PC-9 (cell line): ENCODE measurements at regions not wholly inside any gene's neighbourhood (a gene's known extent, or its start where the extent isn't known, plus 50 kb on each side); places are given as distances from the start of the nearest gene placed in this dataset.
"Not testable (repeated sequence)": the region's sequence is repeated elsewhere in the genome, so short reads cannot be mapped to it uniquely, and the experiment has no call there.

ENCODE experiments used
- BruUV-seq: library from RNA; stranded (reverse); fragments of 400-500 nt; replicated peaks from 2 replicates; lab custom pipeline; 2021; lab: Mats Ljungman, UMichigan
- CTCF ChIA-PET: fragments of 300-600 bp; sonication (Branson Sonifier 250); formaldehyde crosslinking; loops from one replicate; lab custom pipeline; 2022; ENCODE audit warnings: antibody characterized with exemption; lab: Charles Lee
- POLR2A ChIA-PET: fragments of 300-600 bp; sonication (Branson Sonifier 250); formaldehyde crosslinking; loops from one replicate; lab custom pipeline; 2022; ENCODE audit warnings: antibody characterized with exemption; ENCODE audit not compliant: unreplicated experiment; lab: Charles Lee
- DNase-seq, 2 experiments: peaks; one replicate each; pipeline versions ENCODE4 v3.0.0 to v3.0.0-alpha.2; 2015 to 2022; ENCODE audit warnings: mixed read lengths in 1 of 2
- H2AFZ ChIP-seq: fragments of 200-600 bp; sonication (generic); 2 replicates; pipeline ENCODE4 v1.8.1; 2017; ENCODE audit warnings: antibody characterized with exemption
- H3F3A ChIP-seq: fragments of 200-600 bp; sonication (generic); 2 replicates; pipeline ENCODE4 v1.8.1; 2017; ENCODE audit warnings: antibody characterized with exemption, mild to moderate bottlenecking, low read depth; ENCODE audit not compliant: insufficient read depth
- H3K27ac ChIP-seq: fragments of 200-600 bp; sonication (generic); 2 replicates; pipeline ENCODE4 v1.6.1; 2016; ENCODE audit warnings: mixed run types
- H3K27me3 ChIP-seq: fragments of 200-600 bp; sonication (generic); 2 replicates; pipeline ENCODE4 v1.6.1; 2016; ENCODE audit warnings: low read depth, mixed run types; ENCODE audit not compliant: insufficient read depth
- H3K36me3 ChIP-seq: fragments of 200-600 bp; sonication (generic); 2 replicates; pipeline ENCODE4 v1.6.1; 2016; ENCODE audit warnings: low read depth, mixed run types
- H3K4me1 ChIP-seq: fragments of 200-600 bp; sonication (generic); replicated peaks from 2 replicates; pipeline ENCODE4 v1.6.1; 2016; ENCODE audit warnings: mixed run types; ENCODE audit not compliant: insufficient read depth
- H3K4me2 ChIP-seq: fragments of 200-600 bp; sonication (generic); 2 replicates; pipeline ENCODE4 v1.6.1; 2017; ENCODE audit warnings: mixed run types
- H3K4me3 ChIP-seq: fragments of 200-600 bp; sonication (generic); 2 replicates; pipeline ENCODE4 v1.6.1; 2016; ENCODE audit warnings: mixed run types
- H3K79me2 ChIP-seq: fragments of 200-600 bp; sonication (generic); 2 replicates; pipeline ENCODE4 v1.6.1; 2017; ENCODE audit warnings: low read depth, mixed run types
- H3K9me2 ChIP-seq: fragments of 200-600 bp; sonication (generic); 2 replicates; pipeline ENCODE4 v1.8.1; 2017; ENCODE audit warnings: mild to moderate bottlenecking; ENCODE audit not compliant: insufficient read depth
- H3K9me3 ChIP-seq: fragments of 200-600 bp; sonication (generic); 2 replicates; pipeline ENCODE4 v1.8.1; 2016; ENCODE audit warnings: low read depth; ENCODE audit not compliant: insufficient read depth
- H4K20me1 ChIP-seq: fragments of 200-600 bp; sonication (generic); 2 replicates; pipeline ENCODE4 v1.8.1; 2017; ENCODE audit not compliant: insufficient read depth
- EZH2 ChIP-seq: fragments of 200-600 bp; sonication (generic); IDR thresholded peaks from 2 replicates; pipeline ENCODE4 v1.8.0; 2017; ENCODE audit warnings: antibody characterized with exemption, low read depth
- intact Hi-C: fragments of 100-400 bp; cut with micrococcal nuclease; formaldehyde crosslinking; loops from one replicate; pipeline ENCODE4 v1.10.0; 2022; ENCODE audit not compliant: unreplicated experiment
- TF ChIP-seq, protein P1 (sequence below): fragments of 200-600 bp; sonication (generic); conservative IDR thresholded peaks from 2 replicates; pipeline ENCODE4 v1.6.1; 2017; ENCODE audit warnings: mixed run types, antibody characterized with exemption, mild to moderate bottlenecking, moderate library complexity

DNA sequence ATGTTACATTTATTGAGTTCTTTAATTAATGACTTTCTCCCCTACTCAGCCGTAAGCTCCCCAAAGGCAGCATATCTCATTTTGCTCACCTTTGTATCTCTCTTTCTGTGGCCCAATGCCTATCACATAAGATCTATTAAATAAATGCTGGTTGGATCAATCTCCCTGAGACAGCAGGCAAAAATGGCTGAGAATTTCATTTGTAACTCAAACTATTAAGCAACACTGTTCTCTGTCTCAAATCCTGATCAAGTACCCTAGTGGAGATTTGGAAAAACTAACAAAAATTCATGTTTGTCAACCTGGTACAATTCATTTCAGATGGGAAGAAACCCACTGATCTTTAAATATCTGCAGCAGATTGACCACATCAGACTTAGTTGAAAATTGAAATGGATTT is 127.4 kb downstream of the ZFAND4 start:
- Histone ChIP-seq H3K9me3 (no peaks in the 10 kb centered on the region), H3K27me3 (no peaks in the 10 kb centered on the region), H3K4me1 (no peaks in the 10 kb centered on the region), H4K20me1 (no peaks in the 10 kb centered on the region), H3F3A (no peaks in the 10 kb centered on the region), H3K27ac (no peak overlapping the region), H3K79me2 (no peaks in the 10 kb centered on the region), H3K36me3 (no peaks in the 10 kb centered on the region), H3K9me2 (no peaks in the 10 kb centered on the region), H2AFZ (no peak overlapping the region), H3K4me3 (no peak overlapping the region), H3K4me2 (no peak overlapping the region)
- no peak for DNase-seq
- BruUV-seq: no TSS peak
- ChIA-PET POLR2A (no interaction called here), CTCF (no interaction called here)
- intact Hi-C loops: no loop called here
- TF ChIP-seq EZH2: no peak

DNA sequence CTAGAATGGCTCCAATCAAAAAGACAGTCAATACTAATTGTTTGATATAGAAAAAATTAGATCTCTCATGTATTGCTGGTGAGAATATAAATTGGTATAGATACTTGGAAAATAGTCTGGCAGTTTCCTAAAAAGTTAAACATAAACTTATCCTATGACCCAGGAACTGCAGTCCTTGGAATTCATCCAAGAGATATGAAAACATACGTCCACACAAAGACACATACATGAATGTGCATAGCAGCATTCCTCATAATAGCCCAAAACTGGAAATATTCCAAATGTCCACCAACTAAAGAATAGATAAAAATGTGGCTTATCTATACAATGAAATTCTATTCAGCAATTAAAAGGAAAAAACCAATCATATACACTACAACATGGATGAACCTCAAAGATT is 128.4 kb downstream of the ZFAND4 start:
- Histone ChIP-seq H3K27ac (no peak overlapping the region), H4K20me1 (no peaks in the 10 kb centered on the region), H3K9me2 (no peaks in the 10 kb centered on the region), H3K27me3 (no peaks in the 10 kb centered on the region), H3K36me3 (no peaks in the 10 kb centered on the region), H3K4me1 (no peaks in the 10 kb centered on the region), H3K4me2 (no peak overlapping the region), H2AFZ (no peak overlapping the region), H3F3A (no peaks in the 10 kb centered on the region), H3K4me3 (no peak overlapping the region), H3K9me3 (no peaks in the 10 kb centered on the region), H3K79me2 (no peaks in the 10 kb centered on the region)
- ChIA-PET CTCF (no interaction called here), POLR2A (no interaction called here)
- no TSS peak for BruUV-seq
- DNase-seq: no peak
- intact Hi-C loops: no loop called here
- TF ChIP-seq, protein P1, sequence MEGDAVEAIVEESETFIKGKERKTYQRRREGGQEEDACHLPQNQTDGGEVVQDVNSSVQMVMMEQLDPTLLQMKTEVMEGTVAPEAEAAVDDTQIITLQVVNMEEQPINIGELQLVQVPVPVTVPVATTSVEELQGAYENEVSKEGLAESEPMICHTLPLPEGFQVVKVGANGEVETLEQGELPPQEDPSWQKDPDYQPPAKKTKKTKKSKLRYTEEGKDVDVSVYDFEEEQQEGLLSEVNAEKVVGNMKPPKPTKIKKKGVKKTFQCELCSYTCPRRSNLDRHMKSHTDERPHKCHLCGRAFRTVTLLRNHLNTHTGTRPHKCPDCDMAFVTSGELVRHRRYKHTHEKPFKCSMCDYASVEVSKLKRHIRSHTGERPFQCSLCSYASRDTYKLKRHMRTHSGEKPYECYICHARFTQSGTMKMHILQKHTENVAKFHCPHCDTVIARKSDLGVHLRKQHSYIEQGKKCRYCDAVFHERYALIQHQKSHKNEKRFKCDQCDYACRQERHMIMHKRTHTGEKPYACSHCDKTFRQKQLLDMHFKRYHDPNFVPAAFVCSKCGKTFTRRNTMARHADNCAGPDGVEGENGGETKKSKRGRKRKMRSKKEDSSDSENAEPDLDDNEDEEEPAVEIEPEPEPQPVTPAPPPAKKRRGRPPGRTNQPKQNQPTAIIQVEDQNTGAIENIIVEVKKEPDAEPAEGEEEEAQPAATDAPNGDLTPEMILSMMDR: no peak
- no peak for TF ChIP-seq EZH2

DNA sequence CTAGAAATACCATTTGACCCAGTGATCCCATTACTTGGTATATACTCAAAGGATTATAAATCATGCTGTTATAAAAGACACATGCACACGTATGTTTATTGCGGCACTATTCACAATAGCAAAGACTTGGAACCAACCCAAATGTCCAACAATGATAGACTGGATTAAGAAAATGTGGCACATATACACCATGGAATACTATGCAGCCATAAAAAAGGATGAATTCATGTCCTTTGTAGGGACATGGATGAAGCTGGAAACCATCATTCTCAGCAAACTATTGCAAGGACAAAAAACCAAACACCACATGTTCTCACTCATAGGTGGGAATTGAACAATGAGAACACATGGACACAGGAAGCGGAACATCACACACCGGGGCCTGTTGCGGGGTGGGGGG is 131.5 kb downstream of the ZFAND4 start:
- H3K9me3 ChIP-seq, H3K4me2 ChIP-seq, H3K27ac ChIP-seq, CTCF ChIA-PET, H2AFZ ChIP-seq, H3K79me2 ChIP-seq, DNase-seq, H3K36me3 ChIP-seq, H3F3A ChIP-seq, POLR2A ChIA-PET, H3K27me3 ChIP-seq, H4K20me1 ChIP-seq, intact Hi-C loops, H3K4me3 ChIP-seq, H3K9me2 ChIP-seq, BruUV-seq, H3K4me1 ChIP-seq: not testable (repeated sequence)

DNA sequence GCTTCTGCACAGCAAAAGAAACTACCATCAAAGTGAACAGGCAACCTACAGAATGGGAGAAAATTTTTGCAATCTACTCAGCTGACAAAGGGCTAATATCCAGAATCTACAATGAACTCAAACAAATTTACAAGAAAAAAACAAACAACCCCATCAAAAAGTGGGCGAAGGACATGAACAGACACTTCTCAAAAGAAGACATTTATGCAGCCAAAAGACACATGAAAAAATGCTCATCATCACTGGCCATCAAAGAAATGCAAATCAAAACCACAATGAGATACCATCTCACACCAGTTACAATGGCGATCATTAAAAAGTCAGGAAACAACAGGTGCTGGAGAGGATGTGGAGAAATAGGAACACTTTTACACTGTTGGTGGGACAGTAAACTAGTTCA is 132.0 kb downstream of the ZFAND4 start:
- intact Hi-C loops, CTCF ChIA-PET, H2AFZ ChIP-seq, BruUV-seq, H3K27me3 ChIP-seq, POLR2A ChIA-PET, H3K79me2 ChIP-seq, H3K4me3 ChIP-seq, H3K9me3 ChIP-seq, H3K4me2 ChIP-seq, H3K4me1 ChIP-seq, DNase-seq, H3K27ac ChIP-seq, H3K9me2 ChIP-seq, H4K20me1 ChIP-seq, H3K36me3 ChIP-seq, H3F3A ChIP-seq: not testable (repeated sequence)

DNA sequence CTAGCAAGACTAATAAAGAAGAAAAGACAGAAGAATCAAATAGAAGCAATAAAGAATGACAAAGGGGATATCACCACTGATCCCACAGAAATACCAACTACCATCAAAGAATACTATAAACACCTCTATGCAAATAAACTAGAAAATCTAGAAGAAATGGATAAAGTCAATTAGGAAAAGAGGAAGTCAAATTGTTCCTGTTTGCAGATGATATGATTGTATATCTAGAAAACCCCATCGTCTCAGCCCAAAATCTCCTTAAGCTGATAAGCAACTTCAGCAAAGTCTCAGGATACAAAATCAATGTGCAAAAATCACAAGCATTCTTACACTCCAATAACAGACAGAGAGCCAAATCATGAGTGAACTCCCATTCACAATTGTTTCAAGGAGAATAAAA is 133.0 kb downstream of the ZFAND4 start:
- H3K27ac ChIP-seq, H3K9me3 ChIP-seq, intact Hi-C loops, H3K27me3 ChIP-seq, H3K4me3 ChIP-seq, H4K20me1 ChIP-seq, H3F3A ChIP-seq, H3K79me2 ChIP-seq, H3K4me1 ChIP-seq, DNase-seq, H3K9me2 ChIP-seq, BruUV-seq, H3K4me2 ChIP-seq, H3K36me3 ChIP-seq, H2AFZ ChIP-seq, POLR2A ChIA-PET, CTCF ChIA-PET: not testable (repeated sequence)
